HG03575 (cell line): ENCODE measurements at regions not wholly inside any gene's neighbourhood (a gene's known extent, or its start where the extent isn't known, plus 50 kb on each side); places are given as distances from the start of the nearest gene placed in this dataset.
"Not testable (repeated sequence)": the region's sequence is repeated elsewhere in the genome, so short reads cannot be mapped to it uniquely, and the experiment has no call there.

Experiments used
- ATAC-seq: cut with Tn5 transposase; IDR thresholded peaks from one replicate; pipeline ENCODE4 v1.9.1; 2021; ENCODE audit not compliant: unreplicated experiment, insufficient number of reproducible peaks, low FRiP score; ENCODE audit errors: extremely low read depth

DNA sequence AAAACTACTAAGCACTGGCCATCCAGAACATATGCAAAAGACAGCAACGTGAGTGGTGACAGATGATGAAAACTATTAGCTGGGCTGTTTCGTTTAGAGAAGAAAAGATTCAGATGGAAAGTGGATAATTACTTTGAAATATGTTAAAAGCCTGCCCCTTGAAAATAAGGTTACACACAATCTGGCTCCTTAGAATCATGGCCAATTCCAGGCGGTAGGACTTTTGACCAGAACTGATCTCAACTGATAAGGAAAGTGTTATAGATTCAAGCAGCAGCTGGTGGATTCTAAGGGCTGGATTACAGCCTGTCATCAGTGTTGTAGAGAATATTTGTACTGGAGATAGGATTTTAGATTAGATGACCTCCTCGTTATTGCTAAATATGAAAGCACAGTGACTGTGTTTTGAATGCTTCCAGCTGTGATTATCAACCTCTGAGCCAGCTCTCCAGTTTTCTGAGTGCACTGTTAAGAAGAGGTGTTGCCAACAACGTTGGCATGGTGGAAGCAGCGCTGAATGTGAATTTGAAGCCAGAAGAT, 75.1 kb downstream of the KBTBD2 start:
- ATAC-seq = not testable (repeated sequence)

DNA sequence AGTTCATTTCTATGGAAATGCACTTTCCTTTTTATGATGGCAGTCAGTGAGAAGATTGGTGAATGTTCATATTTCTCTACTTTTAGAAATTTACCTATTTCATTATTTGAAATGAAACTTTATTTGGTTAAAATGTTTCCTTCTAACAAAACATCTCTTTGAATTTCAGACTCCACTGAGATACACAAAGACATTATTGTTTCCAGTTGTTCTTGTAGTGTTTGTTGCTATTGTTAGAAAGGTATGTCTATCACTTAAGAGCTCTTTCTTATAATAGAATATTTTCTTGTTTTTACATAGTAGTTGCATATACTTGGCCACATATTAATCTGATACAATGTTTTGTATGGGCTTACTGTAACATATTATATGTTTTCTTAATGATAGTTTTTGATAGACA, 76.8 kb downstream of the KBTBD2 start:
- not testable (repeated sequence) for ATAC-seq

DNA sequence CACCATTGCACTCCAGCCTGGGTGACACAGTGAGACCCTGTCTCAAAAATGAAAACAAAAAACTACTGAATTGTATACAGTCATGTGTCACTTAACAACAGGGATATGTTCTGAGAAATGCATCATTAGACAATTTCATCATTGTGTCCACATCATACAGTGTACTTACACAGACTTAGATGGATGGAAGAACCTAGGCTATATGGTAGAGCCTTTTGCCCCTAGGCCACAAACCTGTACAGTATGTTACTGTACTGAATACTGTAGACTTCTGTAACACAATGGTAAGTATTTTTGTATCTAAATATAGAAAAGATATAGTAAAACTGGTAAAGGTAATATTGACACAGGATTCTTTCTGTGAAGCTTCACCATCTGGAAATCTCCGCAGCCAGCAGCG, 81.7 kb downstream of the KBTBD2 start:
- ATAC-seq = no peak

DNA sequence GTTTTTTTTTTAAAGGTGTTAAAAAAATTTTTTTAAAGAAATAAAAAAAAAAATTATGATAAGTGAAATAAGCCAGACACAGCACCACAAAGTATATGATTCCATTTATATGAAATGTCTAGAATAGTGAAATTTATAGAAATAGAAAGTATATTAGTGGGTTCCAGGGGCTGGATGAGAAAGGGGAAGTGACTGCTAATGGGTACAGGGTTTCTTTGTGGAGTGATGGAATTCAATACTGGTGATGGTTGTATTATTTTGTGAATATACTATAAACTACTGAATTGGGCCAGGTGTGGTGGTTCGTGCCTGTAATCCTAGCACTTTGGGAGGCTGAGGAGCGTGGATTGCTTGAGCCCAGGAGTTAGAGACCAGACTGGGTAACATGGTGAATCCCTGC, 82.2 kb downstream of the KBTBD2 start:
- no peak for ATAC-seq

DNA sequence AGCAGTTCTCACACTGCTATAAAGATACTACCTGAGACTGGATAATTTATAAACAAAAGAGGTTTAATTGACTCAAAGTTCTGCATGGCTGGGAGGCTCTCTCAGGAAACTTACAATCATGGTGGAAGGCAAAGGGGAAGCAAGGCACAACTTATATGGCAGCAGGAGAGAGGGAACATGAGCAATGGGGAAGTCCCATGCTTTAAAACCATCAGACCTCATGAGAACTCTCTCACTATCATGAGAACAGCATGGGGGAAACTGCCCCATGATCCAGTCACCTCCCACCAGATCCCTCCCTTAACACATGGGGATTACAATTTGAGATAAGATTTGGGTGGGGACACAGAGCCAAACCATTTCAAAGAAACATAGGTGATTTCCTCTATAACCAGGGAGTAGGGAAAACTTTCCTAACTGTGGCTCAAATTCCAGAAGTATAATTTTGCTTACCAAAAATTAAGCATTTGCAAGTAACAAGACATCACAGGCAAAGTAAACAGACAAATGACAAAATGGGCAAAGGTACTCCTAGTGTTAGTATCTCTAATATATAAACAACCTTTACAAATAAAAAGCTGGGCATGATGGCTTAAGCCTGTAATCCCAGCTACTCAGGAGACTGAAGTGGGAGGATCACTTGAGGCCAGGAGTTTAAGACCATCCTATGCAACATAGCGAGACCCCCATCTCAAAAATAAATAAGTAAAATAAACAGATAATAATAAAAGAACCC, 88.0 kb downstream of the KBTBD2 start:
- no peak for ATAC-seq

- ATAC-seq = no peak
These were observed 89.2 kb downstream of the KBTBD2 start for GRCh38 chr7:32802305-32802910.

GRCh38 chr7:32793053-32793452, 98.5 kb downstream of the KBTBD2 start:
- not testable (repeated sequence) for ATAC-seq

DNA sequence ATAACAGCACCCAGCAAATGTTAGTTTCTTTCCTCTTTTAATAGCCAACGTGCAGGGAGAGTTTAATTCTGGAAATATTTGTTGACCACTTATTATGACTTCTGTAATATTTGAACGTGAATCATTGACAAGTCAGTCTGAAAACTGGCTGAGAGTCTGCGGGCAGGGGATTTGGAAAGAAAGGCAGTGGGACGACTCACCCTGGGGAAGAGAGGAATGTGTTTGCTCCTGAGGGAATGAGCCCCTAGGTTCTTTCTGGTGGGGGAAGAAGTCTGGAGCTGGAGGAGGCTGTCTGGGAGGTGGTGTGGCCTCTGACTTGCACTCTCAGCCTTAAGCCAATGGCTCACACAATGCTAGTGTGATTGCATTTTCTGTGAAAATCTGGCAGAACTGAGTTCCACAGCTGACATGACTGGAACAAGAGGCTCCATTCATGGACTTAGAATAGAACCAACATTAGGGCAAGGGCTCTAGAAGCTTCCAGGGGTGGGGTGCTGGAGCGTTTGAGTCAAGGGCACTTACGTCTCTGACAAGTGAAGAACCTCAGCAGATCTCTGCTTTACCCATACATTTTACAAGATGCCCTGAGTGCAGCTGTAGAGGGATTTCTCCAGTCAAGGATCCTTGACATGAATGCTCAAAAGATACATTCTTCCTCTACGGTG, 100.7 kb downstream of the KBTBD2 start:
- not testable (repeated sequence) for ATAC-seq

- not testable (repeated sequence) for ATAC-seq
These were observed 102.3 kb downstream of the KBTBD2 start for GRCh38 chr7:32789266-32789665.

- not testable (repeated sequence) for ATAC-seq
These were observed 103.4 kb downstream of the KBTBD2 start for GRCh38 chr7:32788174-32788573.

GRCh38 chr7:32785365-32785944, 106.1 kb downstream of the KBTBD2 start:
- ATAC-seq = not testable (repeated sequence)

- not testable (repeated sequence) for ATAC-seq
These were observed 111.7 kb downstream of the KBTBD2 start for GRCh38 chr7:32779895-32780294.

GRCh38 chr7:32779167-32779566, 112.4 kb downstream of the KBTBD2 start:
- no peak for ATAC-seq

- ATAC-seq = not testable (repeated sequence)
These were observed 114.4 kb downstream of the KBTBD2 start for GRCh38 chr7:32777041-32777666.

DNA sequence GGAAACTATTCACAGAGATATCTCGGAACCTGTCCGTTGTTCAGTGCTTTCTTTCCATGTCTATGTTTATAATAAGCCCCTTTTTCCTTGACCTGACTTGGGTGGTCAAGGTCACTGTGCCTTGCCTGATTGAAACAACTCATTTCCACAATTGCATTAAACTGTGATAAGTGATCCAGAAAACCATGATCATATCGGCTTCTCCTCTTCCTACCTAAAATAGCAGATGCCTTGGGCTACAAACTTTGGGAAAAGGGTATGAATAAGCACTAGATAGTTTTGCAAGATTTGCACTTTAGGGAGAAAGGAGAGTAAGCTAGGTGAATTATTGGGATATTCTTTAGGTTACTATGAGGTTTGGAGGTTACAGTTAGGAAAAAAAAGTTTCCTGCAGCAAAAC, 115.2 kb downstream of the KBTBD2 start:
- not testable (repeated sequence) for ATAC-seq

GRCh38 chr7:32775809-32776208, 115.8 kb downstream of the KBTBD2 start:
- not testable (repeated sequence) for ATAC-seq

DNA sequence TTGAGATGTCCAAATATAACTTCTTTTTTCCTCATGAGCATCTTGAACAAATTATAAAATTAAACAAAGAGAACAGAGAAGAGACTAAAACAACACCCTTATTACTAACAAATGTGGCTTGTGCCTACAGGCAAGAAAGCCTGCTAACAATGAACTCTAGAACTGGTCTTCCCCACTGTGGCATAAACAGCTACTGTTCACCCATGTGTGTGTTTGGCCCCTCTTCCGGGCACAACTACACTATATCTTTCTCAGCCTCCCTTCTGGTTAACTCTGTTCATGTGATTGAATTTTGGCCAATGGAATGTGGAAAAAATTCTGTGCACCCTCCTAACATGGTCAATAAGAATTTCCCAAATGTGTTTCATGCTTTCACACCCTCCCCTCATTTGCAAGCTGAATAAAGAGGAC, 117.0 kb downstream of the KBTBD2 start:
- ATAC-seq = no peak

DNA sequence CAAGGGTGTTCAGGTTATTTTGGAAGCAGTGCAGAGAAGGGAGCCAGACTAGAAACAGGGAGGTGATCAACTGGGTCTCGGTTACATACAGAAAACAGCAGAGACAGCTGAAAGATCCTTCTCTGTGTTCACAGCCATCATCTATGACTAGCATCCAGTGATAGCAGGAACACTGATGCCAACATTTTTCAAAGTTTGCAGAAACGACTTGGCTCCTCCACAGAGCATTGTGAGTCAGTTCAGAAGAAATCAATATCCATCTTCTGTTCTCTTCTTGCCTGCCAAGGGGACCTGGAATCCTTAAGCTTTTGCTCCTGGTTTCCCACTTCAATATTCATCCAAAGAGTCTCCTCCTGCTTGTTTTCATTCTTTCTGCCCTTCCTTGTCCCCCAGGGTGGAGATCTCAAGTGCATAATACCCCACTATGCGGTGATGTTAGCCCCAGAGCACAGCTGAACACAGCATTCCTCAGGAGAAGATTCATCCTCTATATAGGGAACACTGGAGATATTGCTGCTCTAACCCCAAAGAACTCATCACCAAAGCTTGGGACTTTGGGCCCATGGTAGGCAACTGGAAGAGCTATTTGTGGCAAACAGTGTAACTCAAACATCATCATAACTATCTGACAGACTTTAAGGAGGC, 122.6 kb downstream of the KBTBD2 start:
- ATAC-seq = not testable (repeated sequence)

DNA sequence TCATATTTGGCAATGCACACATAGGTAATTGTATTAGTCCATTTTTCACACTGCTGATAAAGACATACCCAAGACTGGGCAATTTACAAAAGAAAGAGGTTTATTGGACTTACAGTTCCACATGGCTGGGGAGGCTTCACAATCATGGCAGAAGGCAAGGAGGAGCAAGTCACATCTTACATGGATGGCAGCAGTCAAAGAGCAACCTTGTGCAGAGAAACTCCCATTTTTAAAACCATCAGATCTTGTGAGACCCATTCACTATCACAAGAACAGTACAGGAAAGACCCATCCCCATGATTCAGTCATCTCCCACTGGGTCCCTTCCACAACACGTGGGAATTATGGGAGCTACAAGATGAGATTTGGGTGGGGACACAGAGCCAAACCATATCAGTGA, 123.2 kb downstream of the KBTBD2 start:
- not testable (repeated sequence) for ATAC-seq
